ENCODE measurements at regions not wholly inside any gene's neighbourhood (a gene's known extent, or its start where the extent isn't known, plus 50 kb on each side); places are given as distances from the start of the nearest gene placed in this dataset.

DNA sequence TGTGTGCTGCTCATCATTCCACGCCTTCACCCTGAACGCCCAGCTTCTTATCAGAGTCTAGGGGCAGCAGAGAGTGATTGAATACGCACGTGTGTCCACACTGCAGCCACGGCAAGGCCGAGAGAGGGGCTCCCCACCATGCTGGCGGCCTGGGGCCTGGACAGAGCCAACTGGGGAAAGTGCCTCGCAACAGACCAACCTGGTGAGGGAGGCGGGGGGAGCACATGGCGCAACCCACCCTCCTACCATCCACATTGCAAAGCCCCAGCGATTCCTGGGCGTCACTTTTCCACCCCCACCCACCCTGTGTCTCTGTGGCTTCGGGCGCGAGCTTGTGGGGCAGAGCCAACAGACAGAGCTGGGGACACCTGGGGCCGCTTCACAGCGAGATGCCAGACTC is 66.4 kb upstream of the DUSP22 start:
- no peak for DNase-seq (ENCODE audit: low spot score)

DNA sequence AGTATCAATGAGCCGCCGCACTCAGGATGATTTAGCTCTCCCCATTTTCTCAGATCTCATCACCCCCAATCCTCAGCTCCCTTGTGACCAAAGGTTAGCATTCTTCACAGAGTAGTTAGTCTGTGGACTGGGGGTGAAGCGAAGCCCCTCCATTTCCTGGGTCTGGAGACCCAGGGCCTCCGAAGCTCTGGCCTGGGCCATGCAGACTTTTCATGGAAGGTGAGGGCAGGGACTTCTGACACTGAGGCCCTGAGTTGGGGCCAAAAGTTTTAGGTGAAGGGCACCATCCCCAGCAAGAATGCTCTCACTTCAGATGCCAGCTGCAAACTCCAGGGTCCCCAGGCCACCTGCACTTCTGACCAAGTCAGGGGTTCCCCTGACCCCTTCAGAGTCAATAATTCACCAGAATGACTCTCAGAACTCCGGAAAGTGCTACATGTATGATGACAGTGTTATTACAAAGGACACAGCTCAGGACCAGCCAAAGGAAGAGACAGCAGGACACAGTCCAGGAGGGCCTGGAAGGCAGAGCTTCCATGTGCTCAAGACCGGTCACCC is 65.7 kb upstream of the DUSP22 start:
- DNase-seq (ENCODE audit: low spot score) = no peak

- no peak for DNase-seq (ENCODE audit: low spot score)
Observed at GRCh38 chr6:227074-227782, 65.1 kb upstream of the DUSP22 start.

- DNase-seq (ENCODE audit: low spot score) = no peak
Observed at GRCh38 chr6:227812-228338, 64.4 kb upstream of the DUSP22 start.

DNA sequence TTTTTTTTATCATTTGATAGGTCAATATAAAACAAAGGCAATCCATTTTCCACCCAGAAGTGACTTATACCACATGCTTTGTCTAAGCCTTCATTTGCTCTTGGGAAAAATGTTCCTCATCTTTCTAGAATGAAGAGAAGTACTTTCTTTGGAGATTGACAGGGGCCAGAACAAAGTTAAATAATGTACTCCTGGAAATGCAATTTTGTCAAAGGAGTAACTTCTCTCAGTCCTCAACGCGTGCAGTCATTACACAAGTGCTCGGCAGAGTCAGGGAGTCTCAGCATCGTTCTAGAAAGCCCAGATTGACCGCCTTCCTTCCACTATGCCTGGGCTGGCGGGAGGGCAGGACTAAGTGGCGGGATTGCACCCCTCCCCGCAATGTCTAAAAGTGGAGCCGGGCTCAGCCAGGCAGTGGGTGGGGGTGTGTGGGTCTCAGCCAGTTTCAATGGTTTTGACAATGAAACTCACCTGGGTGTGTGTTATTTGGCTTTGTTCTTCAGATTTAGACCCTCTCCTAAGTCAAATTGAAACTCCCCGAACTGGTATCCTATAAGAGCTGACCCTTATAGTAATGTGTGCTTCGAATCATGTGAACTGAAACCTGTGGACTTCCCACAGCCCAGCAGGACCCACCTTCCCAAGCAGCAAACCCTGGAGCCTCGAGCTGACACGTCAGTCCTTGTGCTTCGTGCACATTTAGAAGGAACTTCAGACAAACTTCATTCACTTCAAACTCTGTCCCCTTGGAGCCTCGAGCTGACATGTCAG is 63.2 kb upstream of the DUSP22 start:
- no peak for DNase-seq (ENCODE audit: low spot score)

DNA sequence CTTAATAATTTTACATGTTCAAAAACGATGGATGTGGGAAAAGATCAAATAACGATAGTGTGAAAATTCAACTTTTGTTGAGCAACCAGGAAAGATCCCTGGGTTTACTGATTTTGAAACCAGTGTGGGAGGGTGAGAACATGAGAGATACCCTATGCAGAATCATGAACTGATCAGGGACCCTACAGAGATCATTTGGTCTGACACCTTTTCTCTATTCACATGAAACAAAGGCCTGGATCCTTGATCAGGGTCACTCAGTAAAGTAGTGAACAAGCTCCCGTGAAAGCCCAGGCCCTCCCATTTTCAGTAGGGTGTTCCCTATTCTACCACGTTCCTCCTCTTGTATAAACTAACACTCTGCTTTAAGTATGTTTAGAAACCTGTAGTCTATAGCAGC is 60.5 kb upstream of the DUSP22 start:
- no peak for DNase-seq (ENCODE audit: low spot score)

DNA sequence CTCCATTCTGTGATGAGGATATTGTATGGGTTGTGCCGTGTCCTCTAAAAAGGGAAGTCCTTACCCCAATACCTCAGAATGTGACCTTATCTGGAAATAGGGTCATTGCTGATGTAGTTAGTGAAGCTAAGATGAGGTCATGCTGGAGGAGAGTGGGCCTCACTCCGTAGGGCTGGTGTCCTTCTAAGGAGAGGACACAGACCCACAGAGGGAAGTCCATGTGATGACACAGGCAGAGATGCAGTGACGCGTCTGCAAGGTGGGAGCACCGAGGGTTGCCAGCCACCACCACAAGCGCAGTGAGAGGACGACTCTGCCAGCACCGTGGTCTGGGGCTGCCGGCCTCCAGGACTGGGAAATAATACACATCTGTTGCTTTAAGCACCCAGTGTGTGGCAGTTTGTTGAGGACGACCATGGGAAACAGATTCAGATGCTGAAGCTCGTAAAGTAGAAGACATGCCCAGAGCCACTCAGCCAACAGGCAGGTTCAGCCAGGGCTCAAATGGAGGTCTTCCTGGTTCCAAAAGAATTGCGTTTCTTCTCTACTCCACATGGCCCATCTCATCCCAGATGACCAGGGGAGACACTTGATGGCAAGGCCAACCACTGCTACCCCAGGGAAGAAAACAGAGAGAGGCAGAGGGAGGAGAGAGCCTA is 59.2 kb upstream of the DUSP22 start:
- no peak for DNase-seq (ENCODE audit: low spot score)

- no peak for DNase-seq (ENCODE audit: low spot score)
Observed at GRCh38 chr6:234706-235372, 57.4 kb upstream of the DUSP22 start.

- DNase-seq (ENCODE audit: low spot score) = no peak
Observed at GRCh38 chr6:235763-236360, 56.4 kb upstream of the DUSP22 start.

DNA sequence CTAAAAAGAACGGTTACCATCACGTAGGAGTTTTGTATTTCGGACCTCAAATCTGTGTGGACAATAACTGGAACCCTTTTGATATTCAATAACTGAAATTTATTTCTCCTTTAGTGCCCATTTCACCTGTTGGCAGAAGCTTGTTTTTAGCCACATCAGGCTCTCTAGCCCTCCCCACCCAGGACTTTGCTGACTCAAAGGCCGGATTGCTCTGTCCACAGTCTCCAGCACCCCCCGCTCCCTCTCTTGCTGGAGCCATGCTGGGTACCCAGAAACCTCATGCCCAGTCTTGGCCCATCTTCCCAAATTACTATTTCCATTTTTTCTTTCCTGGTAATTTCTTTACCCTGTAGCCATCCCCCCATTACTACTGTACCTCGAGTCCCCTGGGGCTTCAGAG is 55.8 kb upstream of the DUSP22 start:
- DNase-seq (ENCODE audit: low spot score) = no peak

DNA sequence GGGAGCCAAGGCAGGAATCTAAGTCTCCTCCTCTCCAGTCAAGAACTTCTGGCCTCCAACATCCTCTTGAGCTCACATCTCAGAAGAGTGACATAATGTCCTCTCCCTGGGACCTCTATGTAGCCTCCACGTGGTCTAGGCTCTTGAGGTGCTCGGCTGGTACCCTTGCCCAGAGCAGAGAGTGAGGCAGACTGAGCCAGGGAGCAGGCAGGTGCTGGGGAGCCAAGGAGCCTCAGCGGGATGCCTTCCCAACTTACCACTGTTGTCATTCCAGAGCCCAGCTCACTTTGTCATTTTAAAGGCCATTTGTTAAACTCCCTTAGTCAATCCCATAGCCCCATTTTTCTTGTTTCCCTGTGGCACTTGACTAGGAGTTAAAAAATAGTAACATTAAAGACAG is 52.1 kb upstream of the DUSP22 start:
- DNase-seq (ENCODE audit: low spot score) = no peak

DNA sequence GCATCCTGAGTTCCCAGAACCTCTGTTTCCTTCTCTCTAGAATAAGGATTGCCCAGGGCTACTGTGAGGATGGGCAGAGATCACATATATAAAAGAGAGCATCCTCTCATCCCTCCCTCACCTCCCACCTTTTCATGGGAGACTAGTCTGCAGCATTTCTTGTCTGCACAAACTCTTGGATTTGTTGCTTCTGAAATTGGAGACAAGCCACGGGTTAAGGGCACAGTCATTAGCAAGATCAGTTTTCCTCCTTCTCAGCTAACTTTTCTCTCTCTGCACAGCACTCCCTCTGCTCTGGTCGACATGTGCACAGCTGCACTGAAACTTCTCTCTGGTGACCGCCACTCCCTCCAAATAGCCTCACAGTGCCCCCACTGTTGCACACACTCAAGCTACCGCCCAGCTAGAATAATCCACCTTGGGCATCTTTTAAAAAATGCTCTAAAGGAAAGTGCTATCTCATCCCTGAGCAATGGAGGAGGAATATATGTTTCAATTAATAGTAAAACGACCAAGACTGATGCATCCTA is 50.9 kb upstream of the DUSP22 start:
- DNase-seq (ENCODE audit: low spot score) = no peak

All from hematopoietic multipotent progenitor cell treated with erythropoietin and hydrocortisone succinate and interleukin-3 and kit ligand, for 17 days (in vitro differentiated cells).